Retina (tissue), 1 donor: ENCODE measurements at regions not wholly inside any gene's neighbourhood (a gene's known extent, or its start where the extent isn't known, plus 50 kb on each side); places are given as distances from the start of the nearest gene placed in this dataset.
A peak's percentile ranks its signal among the peaks of the same experiment; 100 is the strongest.

ENCODE experiments used
- DNase-seq: peaks from one replicate; pipeline ENCODE4 v3.0.0-alpha.2; 2016

- no peak for DNase-seq
Observed at GRCh38 chr10:4658777-4659176, 167.2 kb upstream of the AKR1E2 start.

DNA sequence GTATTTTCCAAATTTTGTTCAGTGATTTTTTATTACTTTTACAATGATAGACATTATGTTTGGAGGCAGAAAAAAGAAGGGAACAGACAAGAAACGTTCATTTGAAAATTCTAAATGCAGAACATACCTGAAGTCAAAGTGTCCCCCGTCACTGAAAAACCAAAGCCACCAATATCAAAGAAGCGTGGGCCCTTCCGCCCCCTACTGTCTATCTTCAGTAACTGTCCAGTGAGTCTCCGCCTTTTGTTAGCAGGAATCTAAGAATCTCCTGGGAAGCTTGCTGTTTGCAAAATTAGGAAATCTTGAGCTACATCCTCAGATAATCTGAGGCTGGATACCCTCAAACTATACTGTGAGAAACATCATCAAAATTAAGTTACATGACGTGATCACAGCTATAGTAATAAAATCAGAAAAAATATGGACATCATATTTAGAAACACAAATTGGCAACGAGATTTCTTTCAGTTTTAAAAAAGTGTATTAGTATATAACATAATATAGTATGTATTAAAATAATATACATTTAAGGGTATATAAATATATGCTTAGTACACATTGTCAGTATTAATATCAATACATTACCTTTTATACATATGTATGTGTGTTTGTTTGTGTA is 169.3 kb upstream of the AKR1E2 start:
- peak; percentile 43 for DNase-seq

- no peak for DNase-seq
Observed at GRCh38 chr10:4655879-4656278, 170.1 kb upstream of the AKR1E2 start.

GRCh38 chr10:4655406-4655805 is 170.6 kb upstream of the AKR1E2 start:
- DNase-seq: no peak

GRCh38 chr10:4654496-4654895 is 171.5 kb upstream of the AKR1E2 start:
- DNase-seq: no peak

DNA sequence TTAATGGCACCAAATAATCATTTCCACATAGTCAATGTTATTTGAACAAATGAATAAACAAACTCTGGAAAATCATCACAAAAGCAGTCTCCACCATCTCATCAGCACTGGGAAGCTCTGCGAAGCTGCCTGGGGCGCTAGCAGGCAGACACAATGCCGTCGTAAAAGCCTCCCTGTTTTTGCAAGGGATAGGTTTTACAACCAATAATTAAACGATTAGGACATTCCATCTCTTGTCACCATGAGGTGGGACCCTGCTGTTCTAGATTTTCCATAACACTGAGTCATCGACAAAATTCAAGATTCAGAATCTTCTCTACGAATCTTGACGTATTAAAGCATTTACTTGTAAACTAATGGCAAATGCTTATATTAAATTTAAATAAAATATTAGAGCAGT is 172.8 kb upstream of the AKR1E2 start:
- no peak for DNase-seq

GRCh38 chr10:4652111-4653010 is 173.6 kb upstream of the AKR1E2 start:
- no peak for DNase-seq

GRCh38 chr10:4651404-4652037 is 174.5 kb upstream of the AKR1E2 start:
- DNase-seq: no peak

DNA sequence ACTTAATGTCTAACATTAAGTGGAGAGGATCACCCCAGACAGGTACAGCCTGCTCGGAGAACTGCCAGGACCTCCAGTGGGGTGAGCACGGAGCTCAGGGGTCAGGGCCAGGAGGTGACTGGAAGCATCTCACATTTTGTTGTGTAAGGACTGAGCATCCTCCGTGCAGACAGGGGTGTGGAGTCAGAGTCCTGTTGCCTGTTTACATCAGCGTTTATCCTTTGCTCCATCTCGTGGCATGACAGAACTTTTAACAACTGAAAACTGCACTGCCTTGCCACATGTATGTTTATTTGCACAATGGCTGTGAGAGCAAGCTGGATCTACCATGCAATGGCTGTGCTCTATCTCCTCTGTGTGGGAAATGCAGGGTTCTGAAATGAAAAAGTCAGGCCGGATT is 175.4 kb upstream of the AKR1E2 start:
- DNase-seq: no peak

DNA sequence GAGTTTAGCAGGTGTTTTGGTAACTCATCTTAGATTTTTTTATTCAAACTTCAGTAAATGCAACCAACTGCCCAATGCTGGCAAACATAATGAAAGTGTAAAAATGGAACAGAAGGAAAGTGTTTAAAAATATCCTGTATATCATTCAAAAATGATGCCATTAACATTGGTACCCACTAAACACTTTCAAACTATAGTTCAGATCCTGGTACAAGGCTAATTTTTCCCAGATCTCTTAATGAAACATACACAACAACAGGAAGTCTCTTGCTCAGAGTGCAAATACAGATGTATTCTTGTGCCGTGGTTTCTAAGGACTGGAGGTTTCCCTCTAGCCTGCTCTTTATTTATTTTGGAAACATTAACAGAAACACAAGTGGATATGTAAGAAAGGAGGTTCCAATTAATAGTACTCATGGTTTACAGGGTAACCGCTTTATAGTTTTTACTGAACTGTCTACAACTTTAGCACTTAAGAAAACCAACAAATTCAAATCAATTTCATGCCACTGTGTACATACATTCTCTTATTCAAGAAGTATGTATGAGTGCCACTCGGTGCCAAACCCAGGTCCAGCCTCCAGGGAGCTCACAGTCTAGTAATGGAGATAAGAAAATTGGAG is 176.0 kb upstream of the AKR1E2 start:
- DNase-seq: no peak

DNA sequence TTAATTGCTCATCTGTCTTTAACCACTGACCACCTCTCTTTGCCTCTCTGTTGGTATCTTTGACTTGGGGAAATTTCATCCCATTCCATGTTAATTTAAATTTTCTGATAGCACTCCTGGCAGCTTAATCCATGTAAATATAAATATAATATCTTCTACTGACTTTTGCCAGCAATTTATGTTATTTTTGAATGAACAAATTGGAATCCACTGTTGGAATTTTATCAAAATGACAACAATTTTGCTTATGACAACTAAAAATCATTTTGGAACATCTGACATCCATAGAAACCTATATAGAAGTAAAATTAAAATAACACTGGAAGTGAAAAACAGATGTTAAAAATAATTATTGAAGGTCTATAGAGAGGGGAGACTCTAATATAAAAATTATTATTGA is 176.5 kb upstream of the AKR1E2 start:
- DNase-seq: no peak

- DNase-seq: no peak
Observed at GRCh38 chr10:4648999-4649398, 177.0 kb upstream of the AKR1E2 start.

- no peak for DNase-seq
Observed at GRCh38 chr10:4647109-4647785, 178.8 kb upstream of the AKR1E2 start.

DNA sequence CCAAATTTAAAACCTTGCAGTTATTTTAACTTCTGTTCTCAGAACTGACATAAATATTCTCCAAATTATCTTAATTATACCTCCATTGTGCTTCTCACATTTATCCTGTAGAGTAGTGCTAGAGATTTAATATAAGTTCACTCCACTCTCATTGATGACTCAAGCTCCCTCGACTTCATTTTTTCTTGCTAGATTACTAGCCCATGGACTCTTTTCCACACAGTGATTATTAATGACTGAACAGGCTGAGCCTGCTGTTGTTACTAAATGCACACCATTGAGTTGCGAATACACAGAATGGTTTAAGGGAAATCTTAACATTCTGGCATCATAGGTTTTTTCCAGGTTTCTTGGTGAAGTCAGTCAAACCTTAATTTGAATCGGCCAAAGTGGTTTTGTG is 179.5 kb upstream of the AKR1E2 start:
- DNase-seq: no peak

GRCh38 chr10:4645836-4646235 is 180.2 kb upstream of the AKR1E2 start:
- no peak for DNase-seq

GRCh38 chr10:4643471-4643870 is 182.5 kb upstream of the AKR1E2 start:
- DNase-seq: no peak

DNA sequence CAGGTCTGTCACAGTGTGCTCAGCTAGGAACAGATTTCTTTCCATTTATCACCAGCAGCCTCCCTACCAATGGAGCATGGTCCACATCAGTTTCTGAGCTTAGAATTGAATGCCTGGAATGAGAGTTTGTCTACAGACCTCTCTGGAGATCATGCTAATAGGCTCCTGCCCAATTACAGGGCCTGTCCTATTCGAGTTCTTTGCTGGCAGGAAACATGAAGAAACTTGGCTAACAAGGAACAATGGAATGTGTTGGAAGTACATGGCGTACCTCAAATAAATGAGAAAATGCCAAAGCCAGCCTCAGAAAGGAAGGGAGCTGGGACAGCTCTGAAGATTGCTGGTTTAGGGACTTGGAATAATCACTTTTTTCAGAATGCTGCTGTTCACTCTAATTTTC is 186.0 kb upstream of the AKR1E2 start:
- DNase-seq: no peak

- DNase-seq: no peak
Observed at GRCh38 chr10:4638099-4638498, 187.9 kb upstream of the AKR1E2 start.

- no peak for DNase-seq
Observed at GRCh38 chr10:4637657-4638056, 188.3 kb upstream of the AKR1E2 start.

- DNase-seq: no peak
Observed at GRCh38 chr10:4635883-4636282, 190.1 kb upstream of the AKR1E2 start.

- no peak for DNase-seq
Observed at GRCh38 chr10:4635388-4635787, 190.6 kb upstream of the AKR1E2 start.

DNA sequence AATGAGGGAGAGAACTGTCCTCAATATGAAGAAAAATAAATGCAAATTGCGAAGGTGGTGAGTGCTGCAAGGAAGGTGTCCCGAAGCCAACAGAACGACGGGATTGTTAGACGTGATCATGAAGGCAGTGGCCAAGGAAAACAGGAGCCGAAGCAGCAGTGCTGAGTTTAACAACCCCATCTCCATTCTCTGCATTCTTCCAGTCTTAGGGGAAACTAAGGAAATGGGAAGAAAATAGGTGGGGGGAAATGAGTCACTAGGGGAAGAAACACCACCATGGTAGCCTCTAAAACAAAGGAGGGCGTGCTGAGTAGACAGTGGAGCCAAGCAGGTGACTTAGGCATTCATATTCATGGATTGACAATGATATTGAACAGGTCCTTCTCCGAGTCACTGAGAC is 192.2 kb upstream of the AKR1E2 start:
- no peak for DNase-seq

DNA sequence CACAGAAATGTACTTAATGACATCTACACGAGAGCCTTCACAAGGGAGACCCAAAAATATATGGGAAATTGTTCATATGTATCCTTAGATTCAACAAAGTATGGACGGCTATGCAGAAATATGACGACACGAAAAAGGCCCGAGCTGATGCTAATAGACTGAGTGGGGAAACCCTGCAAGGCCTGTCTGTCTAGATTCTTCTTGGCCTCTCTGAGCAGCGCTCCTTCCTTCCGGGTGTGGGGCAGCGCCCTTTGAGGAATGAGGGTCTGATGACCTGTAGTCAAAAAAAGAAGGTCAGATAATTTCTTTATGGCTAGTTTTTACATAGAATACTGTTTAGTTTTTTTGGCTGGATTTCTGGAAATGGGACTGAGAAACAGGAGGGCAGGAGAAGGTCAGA is 192.8 kb upstream of the AKR1E2 start:
- DNase-seq: no peak
